AG04449 (cell line): ENCODE measurements at regions not wholly inside any gene's neighbourhood (a gene's known extent, or its start where the extent isn't known, plus 50 kb on each side); places are given as distances from the start of the nearest gene placed in this dataset.

Experiments
- CTCF ChIA-PET: fragments of 350-600 bp; formaldehyde crosslinking; extraction: SDS; loops from one replicate; lab custom pipeline; 2021; ENCODE audit warnings: antibody characterized with exemption; lab: Yijun Ruan, JAX
- POLR2A ChIA-PET: fragments of 400-600, 350-600 bp; formaldehyde crosslinking; extraction: SDS; loops from one replicate; lab custom pipeline; 2020; ENCODE audit warnings: antibody characterized with exemption, inconsistent platforms; lab: Yijun Ruan, JAX
- DNase-seq: peaks from one replicate; pipeline ENCODE4 v3.0.0-alpha.2; 2010; ENCODE audit warnings: low read depth, low spot score
- H3K4me3 ChIP-seq: 2 replicates; pipeline ENCODE4 v1.5.1; 2011; ENCODE audit warnings: low read depth, mild to moderate bottlenecking, control low read depth, low read length
- CTCF ChIP-seq: IDR thresholded peaks from one replicate; pipeline ENCODE4 v1.5.1; 2011; ENCODE audit warnings: mild to moderate bottlenecking, moderate library complexity, low read length, control low read depth, inconsistent platforms; ENCODE audit not compliant: insufficient read depth; ENCODE audit errors: missing control alignments

GRCh38 chr3:78112291-78113010 lies 1072.6 kb downstream of the ROBO2 start:
- ChIA-PET CTCF (no interaction called here), POLR2A (no interaction called here)
- DNase-seq: no peak
- no peak for TF ChIP-seq CTCF
- H3K4me3 ChIP-seq: no peak overlapping the region

GRCh38 chr3:78115983-78116382 lies 1076.1 kb downstream of the ROBO2 start:
- DNase-seq: no peak
- TF ChIP-seq CTCF: no peak
- ChIA-PET POLR2A (no interaction called here), CTCF (no interaction called here)
- H3K4me3 ChIP-seq: no peak overlapping the region

- ChIA-PET POLR2A (no interaction called here), CTCF (no interaction called here)
- DNase-seq: no peak
- TF ChIP-seq CTCF: no peak
- no peak overlapping the region for H3K4me3 ChIP-seq
Observed at GRCh38 chr3:78116874-78117273, 1077.0 kb downstream of the ROBO2 start.

- ChIA-PET POLR2A (no interaction called here), CTCF (no interaction called here)
- no peak for DNase-seq
- TF ChIP-seq CTCF: no peak
- H3K4me3 ChIP-seq: no peak overlapping the region
Observed at GRCh38 chr3:78123058-78123457, 1083.2 kb downstream of the ROBO2 start.

- POLR2A ChIA-PET: no interaction called here
- no peak for TF ChIP-seq CTCF
- no peak overlapping the region for H3K4me3 ChIP-seq
- DNase-seq: no peak
- CTCF ChIA-PET: no interaction called here
Observed at GRCh38 chr3:78129707-78130106, 1089.8 kb downstream of the ROBO2 start.

- no peak overlapping the region for H3K4me3 ChIP-seq
- CTCF ChIA-PET: no interaction called here
- POLR2A ChIA-PET: no interaction called here
- no peak for DNase-seq
- TF ChIP-seq CTCF: no peak
Observed at GRCh38 chr3:78130741-78131290, 1090.9 kb downstream of the ROBO2 start.
